ENCODE measurements at regions not wholly inside any gene's neighbourhood (a gene's known extent, or its start where the extent isn't known, plus 50 kb on each side); places are given as distances from the start of the nearest gene placed in this dataset.

DNA sequence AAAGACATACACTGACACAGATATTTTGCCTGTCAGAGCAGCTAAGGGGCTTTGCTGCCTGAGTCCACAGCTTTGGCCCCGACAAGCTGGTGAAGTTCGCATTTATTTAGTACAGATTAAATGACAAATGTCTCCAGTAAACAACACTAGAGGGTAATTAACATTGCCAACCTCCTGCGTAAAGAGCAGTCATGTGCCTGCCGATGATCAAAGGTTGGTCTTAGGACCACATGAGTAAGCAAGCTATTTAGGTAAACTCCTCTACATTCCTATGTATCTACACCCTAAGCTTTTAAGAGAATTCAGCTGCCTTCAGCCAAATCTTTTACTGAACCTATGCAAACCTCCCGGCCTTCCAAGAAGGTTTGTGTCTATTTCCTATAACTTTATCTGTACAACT, 73.0 kb upstream of the PJA2 start:
- Histone ChIP-seq H2AFZ (ENCODE audit: low read depth, low read length) (no peak overlapping the region), H3K4me2 (ENCODE audit: insufficient read depth, low read length) (no peak overlapping the region), H3K9me3 (replicated peaks; ENCODE audit: control insufficient read depth, insufficient read depth, low read length) (no peaks in the 10 kb centered on the region), H3K4me1 (ENCODE audit: control insufficient read depth, extremely low read depth, insufficient read depth, low read length) (no peaks in the 10 kb centered on the region), H3K9me1 (replicated peaks; ENCODE audit: control insufficient read depth, extremely low read depth, insufficient read depth, low read length) (no peaks in the 10 kb centered on the region), H3K27ac (ENCODE audit: insufficient read depth, low read depth, low read length) (no peak overlapping the region), H3K4me3 (replicated peaks in 1 of 3; ENCODE audit: insufficient read depth in 1 of 3, low read depth in 1 of 3, low read length in 3 of 3) (no peak overlapping the region), H3K27me3 (ENCODE audit: control insufficient read depth in 2 of 2, insufficient read depth in 2 of 2, low read length in 2 of 2) (peaks cover 2% of the 10 kb centered on the region in 2 experiments), H4K20me1 (replicated peaks; ENCODE audit: control insufficient read depth, extremely low read depth, insufficient read depth, low read length) (no peaks in the 10 kb centered on the region), H3K79me2 (ENCODE audit: control insufficient read depth, insufficient read depth, low read length) (no peaks in the 10 kb centered on the region), H3K36me3 (ENCODE audit: control insufficient read depth in 2 of 2, extremely low read depth in 1 of 2, insufficient read depth in 2 of 2, low read length in 2 of 2) (no peaks in the 10 kb centered on the region), H3K9ac (replicated peaks; ENCODE audit: extremely low read depth, insufficient read depth, low read length) (no peak overlapping the region)
- TF ChIP-seq FOS (IDR thresholded peaks at IDR 0.05; ENCODE audit: borderline replicate concordance, insufficient read depth, low read length) (no peak), POLR2A (IDR thresholded peaks at IDR 0.05; ENCODE audit: low read depth, low read length) (no peak), EZH2 (IDR thresholded peaks at IDR 0.05; ENCODE audit: borderline replicate concordance, low read depth, low read length, severe bottlenecking) (no peak), GATA2 (IDR thresholded peaks at IDR 0.05; ENCODE audit: insufficient read depth, insufficient read length, low read depth, low read length) (no peak), MYC (IDR thresholded peaks at IDR 0.05; ENCODE audit: low read depth, low read length) (no peak), JUN (IDR thresholded peaks at IDR 0.05; ENCODE audit: borderline replicate concordance, insufficient read depth, insufficient read length, low read depth) (no peak), POLR2AphosphoS5 (IDR thresholded peaks at IDR 0.05; ENCODE audit: insufficient read depth, low read depth, low read length) (no peak)
- TF ChIP-seq, protein P1, sequence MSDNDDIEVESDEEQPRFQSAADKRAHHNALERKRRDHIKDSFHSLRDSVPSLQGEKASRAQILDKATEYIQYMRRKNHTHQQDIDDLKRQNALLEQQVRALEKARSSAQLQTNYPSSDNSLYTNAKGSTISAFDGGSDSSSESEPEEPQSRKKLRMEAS (IDR thresholded peaks at IDR 0.05; ENCODE audit: insufficient read depth, insufficient read length), result no peak
- TF ChIP-seq, protein P2, sequence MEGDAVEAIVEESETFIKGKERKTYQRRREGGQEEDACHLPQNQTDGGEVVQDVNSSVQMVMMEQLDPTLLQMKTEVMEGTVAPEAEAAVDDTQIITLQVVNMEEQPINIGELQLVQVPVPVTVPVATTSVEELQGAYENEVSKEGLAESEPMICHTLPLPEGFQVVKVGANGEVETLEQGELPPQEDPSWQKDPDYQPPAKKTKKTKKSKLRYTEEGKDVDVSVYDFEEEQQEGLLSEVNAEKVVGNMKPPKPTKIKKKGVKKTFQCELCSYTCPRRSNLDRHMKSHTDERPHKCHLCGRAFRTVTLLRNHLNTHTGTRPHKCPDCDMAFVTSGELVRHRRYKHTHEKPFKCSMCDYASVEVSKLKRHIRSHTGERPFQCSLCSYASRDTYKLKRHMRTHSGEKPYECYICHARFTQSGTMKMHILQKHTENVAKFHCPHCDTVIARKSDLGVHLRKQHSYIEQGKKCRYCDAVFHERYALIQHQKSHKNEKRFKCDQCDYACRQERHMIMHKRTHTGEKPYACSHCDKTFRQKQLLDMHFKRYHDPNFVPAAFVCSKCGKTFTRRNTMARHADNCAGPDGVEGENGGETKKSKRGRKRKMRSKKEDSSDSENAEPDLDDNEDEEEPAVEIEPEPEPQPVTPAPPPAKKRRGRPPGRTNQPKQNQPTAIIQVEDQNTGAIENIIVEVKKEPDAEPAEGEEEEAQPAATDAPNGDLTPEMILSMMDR (IDR thresholded peaks at IDR 0.05; ENCODE audit: extremely low read depth in 1 of 2, insufficient read depth in 1 of 2, low read depth in 1 of 2, low read length in 2 of 2), result no peak
- DNase-seq (ENCODE audit: low read depth, low spot score) (no peak), FAIRE-seq (no peak)
- no TSS peak for BruUV-seq (replicated peaks)
- CTCF ChIA-PET, result no interaction called here
- intact Hi-C loops (cut with micrococcal nuclease) (loop anchor here (10.0 kb wide), 1 partner anchor 362 kb away; no protein-coding TSS in a partner anchor), dilution Hi-C loops (cut with MboI; ENCODE audit: extremely low pct_ligation_motif_present, low sequenced_read_pairs) (no loop called here)
- POLR2A ChIA-PET, result no interaction called here
